RKO (cell line): ENCODE measurements at regions not wholly inside any gene's neighbourhood (a gene's known extent, or its start where the extent isn't known, plus 50 kb on each side); places are given as distances from the start of the nearest gene placed in this dataset.

ENCODE experiments used
- DNase-seq: peaks from one replicate; pipeline ENCODE4 v3.0.0-alpha.2; 2016; ENCODE audit warnings: low spot score

- no peak for DNase-seq
These were observed 74.7 kb upstream of the OLFM3 start for GRCh38 chr1:102071451-102071850.

- DNase-seq: no peak
These were observed 53.8 kb upstream of the OLFM3 start for GRCh38 chr1:102050556-102050955.

GRCh38 chr1:102047724-102048123, 51.0 kb upstream of the OLFM3 start:
- DNase-seq: no peak
